OCI-LY3 (cell line): ENCODE measurements at regions not wholly inside any gene's neighbourhood (a gene's known extent, or its start where the extent isn't known, plus 50 kb on each side); places are given as distances from the start of the nearest gene placed in this dataset.

Experiments
- EZH2phosphoT487 ChIP-seq: fragments of 200-600 bp; shearing (Covaris generic); IDR thresholded peaks from 2 replicates; pipeline ENCODE4 v1.6.1; 2018; ENCODE audit warnings: antibody characterized with exemption, mixed run types, low read depth
- TF ChIP-seq, protein P1 (sequence below): fragments of 200-600, 300-600 bp; sonication (generic); IDR thresholded peaks from 2 replicates; pipeline ENCODE4 v1.5.1; 2014; ENCODE audit warnings: antibody characterized with exemption, low read length, low read depth

DNA sequence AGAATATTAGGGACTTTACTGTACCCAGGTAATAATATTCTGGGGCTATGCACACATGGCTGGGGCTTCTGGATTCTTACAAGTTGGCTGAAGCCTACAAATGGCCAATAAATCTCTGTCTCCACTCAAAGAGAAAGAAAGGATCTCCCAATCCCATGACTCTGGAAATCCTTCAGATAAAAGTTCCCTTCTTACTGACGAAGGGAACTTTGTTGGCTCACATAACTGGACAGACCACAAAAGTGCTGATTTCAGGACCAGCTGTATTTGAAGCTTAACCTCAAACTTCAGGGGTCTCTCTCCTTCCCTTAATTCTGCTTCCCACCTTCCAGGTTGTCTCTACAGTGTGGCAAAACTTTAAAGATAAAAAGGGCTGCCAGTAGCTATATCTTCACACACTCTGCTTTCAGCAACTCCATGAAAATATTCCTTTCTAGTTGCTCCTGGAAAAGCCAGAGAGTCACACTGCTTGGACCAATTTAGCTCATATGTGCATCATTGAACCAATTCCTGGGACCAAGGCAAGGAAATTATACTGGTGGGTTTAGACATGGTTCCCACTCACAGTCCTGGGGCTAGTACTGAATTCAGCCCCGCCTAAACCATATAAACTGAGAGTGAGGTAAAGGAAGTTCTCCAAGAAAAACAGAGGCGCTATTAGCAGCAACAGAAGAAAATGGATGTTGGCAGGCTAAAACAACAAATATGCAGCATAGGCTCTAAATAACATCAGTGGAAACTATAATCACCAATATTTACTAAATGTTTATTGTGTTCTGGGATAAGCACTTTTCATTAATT, 290.0 kb upstream of the GADL1 start:
- TF ChIP-seq, protein P1, sequence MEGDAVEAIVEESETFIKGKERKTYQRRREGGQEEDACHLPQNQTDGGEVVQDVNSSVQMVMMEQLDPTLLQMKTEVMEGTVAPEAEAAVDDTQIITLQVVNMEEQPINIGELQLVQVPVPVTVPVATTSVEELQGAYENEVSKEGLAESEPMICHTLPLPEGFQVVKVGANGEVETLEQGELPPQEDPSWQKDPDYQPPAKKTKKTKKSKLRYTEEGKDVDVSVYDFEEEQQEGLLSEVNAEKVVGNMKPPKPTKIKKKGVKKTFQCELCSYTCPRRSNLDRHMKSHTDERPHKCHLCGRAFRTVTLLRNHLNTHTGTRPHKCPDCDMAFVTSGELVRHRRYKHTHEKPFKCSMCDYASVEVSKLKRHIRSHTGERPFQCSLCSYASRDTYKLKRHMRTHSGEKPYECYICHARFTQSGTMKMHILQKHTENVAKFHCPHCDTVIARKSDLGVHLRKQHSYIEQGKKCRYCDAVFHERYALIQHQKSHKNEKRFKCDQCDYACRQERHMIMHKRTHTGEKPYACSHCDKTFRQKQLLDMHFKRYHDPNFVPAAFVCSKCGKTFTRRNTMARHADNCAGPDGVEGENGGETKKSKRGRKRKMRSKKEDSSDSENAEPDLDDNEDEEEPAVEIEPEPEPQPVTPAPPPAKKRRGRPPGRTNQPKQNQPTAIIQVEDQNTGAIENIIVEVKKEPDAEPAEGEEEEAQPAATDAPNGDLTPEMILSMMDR: no peak
- TF ChIP-seq EZH2phosphoT487: no peak
